IMR-90 (cell line): ENCODE measurements at regions not wholly inside any gene's neighbourhood (a gene's known extent, or its start where the extent isn't known, plus 50 kb on each side); places are given as distances from the start of the nearest gene placed in this dataset.

Experiments used
- ATAC-seq: fragments of 200-7000 bp; cut with Tn5 transposase; 2 replicates; pipeline ENCODE4 v1.9.1; 2020; ENCODE audit warnings: low read depth, mild to moderate bottlenecking, moderate library complexity
- BruUV-seq: library from RNA; stranded (reverse); fragments of 400-500 nt; replicated peaks from 2 replicates; lab custom pipeline; 2021; lab: Mats Ljungman, UMichigan
- CTCF ChIA-PET: fragments of 300-600 bp; formaldehyde crosslinking; extraction: SDS; loops from one replicate; lab custom pipeline; 2021; ENCODE audit warnings: antibody characterized with exemption; lab: Yijun Ruan, JAX
- POLR2A ChIA-PET: fragments of 300-600 bp; sonication (Branson Sonifier 250); formaldehyde crosslinking; loops from one replicate; lab custom pipeline; 2022; ENCODE audit warnings: antibody characterized with exemption; ENCODE audit not compliant: unreplicated experiment; lab: Charles Lee
- DNase-seq: peaks from one replicate; pipeline ENCODE4 v3.0.0; 2013
- H2AFZ ChIP-seq: replicated peaks from 2 replicates; pipeline ENCODE3; 2013; ENCODE audit warnings: low read length, mild to moderate bottlenecking; ENCODE audit not compliant: poor library complexity
- H2AK5ac ChIP-seq: 2 replicates; pipeline ENCODE4 v1.6.1; 2013; ENCODE audit warnings: low read depth, low read length, inconsistent platforms
- H2AK9ac ChIP-seq: replicated peaks from 2 replicates; pipeline ENCODE3; 2013; ENCODE audit warnings: mild to moderate bottlenecking, low read depth, low read length, moderate library complexity; ENCODE audit not compliant: poor library complexity
- H2BK120ac ChIP-seq: 2 replicates; pipeline ENCODE4 v1.6.1; 2013; ENCODE audit warnings: low read depth, low read length, inconsistent platforms
- H2BK15ac ChIP-seq: 3 replicates; pipeline ENCODE4 v1.6.1; 2013; ENCODE audit warnings: low read depth, low read length, inconsistent platforms
- H2BK20ac ChIP-seq: 2 replicates; pipeline ENCODE4 v1.6.1; 2013; ENCODE audit warnings: low read depth, mild to moderate bottlenecking, inconsistent platforms, low read length, moderate library complexity
- H2BK5ac ChIP-seq: 2 replicates; pipeline ENCODE4 v1.6.1; 2013; ENCODE audit warnings: mild to moderate bottlenecking, low read depth, low read length, inconsistent platforms; ENCODE audit not compliant: poor library complexity, severe bottlenecking
- H3K14ac ChIP-seq: replicated peaks from 2 replicates; pipeline ENCODE4 v1.6.1; 2013; ENCODE audit warnings: low read depth, low read length, inconsistent platforms
- H3K18ac ChIP-seq: 2 replicates; pipeline ENCODE4 v1.6.1; 2013; ENCODE audit warnings: low read depth, low read length, control low read depth
- H3K23ac ChIP-seq: 2 replicates; pipeline ENCODE4 v1.6.1; 2013; ENCODE audit warnings: low read depth, low read length, inconsistent platforms
- H3K27ac ChIP-seq: 2 replicates; pipeline ENCODE4 v1.5.1; 2013; ENCODE audit warnings: mild to moderate bottlenecking, control low read depth, low read length; ENCODE audit not compliant: insufficient read depth
- H3K27me3 ChIP-seq: 2 replicates; pipeline ENCODE4 v1.6.1; 2013; ENCODE audit warnings: low read length; ENCODE audit not compliant: control insufficient read depth, insufficient read depth
- H3K36me3 ChIP-seq: 2 replicates; pipeline ENCODE4 v1.6.1; 2013; ENCODE audit warnings: low read length, mixed read lengths; ENCODE audit not compliant: control insufficient read depth, insufficient read depth
- H3K4ac ChIP-seq: 2 replicates; pipeline ENCODE4 v1.6.1; 2013; ENCODE audit warnings: low read depth, low read length, inconsistent platforms
- H3K4me1 ChIP-seq: 2 replicates; pipeline ENCODE4 v1.6.1; 2013; ENCODE audit warnings: low read length, mixed read lengths; ENCODE audit not compliant: control insufficient read depth, insufficient read depth
- H3K4me2 ChIP-seq: 2 replicates; pipeline ENCODE4 v1.6.1; 2013; ENCODE audit warnings: low read depth, mild to moderate bottlenecking, control low read depth, low read length, moderate library complexity
- H3K4me3 ChIP-seq: 2 replicates; pipeline ENCODE4 v1.5.1; 2013; ENCODE audit warnings: low read depth, mild to moderate bottlenecking, control low read depth, low read length, moderate library complexity; ENCODE audit not compliant: insufficient read depth
- H3K56ac ChIP-seq: 2 replicates; pipeline ENCODE4 v1.6.1; 2013; ENCODE audit warnings: low read length, inconsistent platforms; ENCODE audit not compliant: insufficient read depth; ENCODE audit errors: extremely low read depth
- H3K79me1 ChIP-seq, 2 experiments: 2 replicates each; pipeline ENCODE4 v1.6.1; 2013; ENCODE audit warnings: low read length in 2 of 2, inconsistent platforms in 1 of 2, low read depth in 1 of 2
- H3K9ac ChIP-seq: 2 replicates; pipeline ENCODE4 v1.6.1; 2013; ENCODE audit warnings: low read depth, low read length, control low read depth
- H3K9me1 ChIP-seq: 2 replicates; pipeline ENCODE4 v1.6.1; 2013; ENCODE audit warnings: low read length, inconsistent platforms; ENCODE audit not compliant: insufficient read depth
- H3K9me3 ChIP-seq: 2 replicates; pipeline ENCODE4 v1.6.1; 2013; ENCODE audit warnings: low read length; ENCODE audit not compliant: control insufficient read depth, insufficient read depth
- H4K20me1 ChIP-seq: 2 replicates; pipeline ENCODE4 v1.6.1; 2013; ENCODE audit warnings: low read length, inconsistent platforms; ENCODE audit not compliant: insufficient read depth
- H4K5ac ChIP-seq: 2 replicates; pipeline ENCODE4 v1.6.1; 2013; ENCODE audit warnings: mild to moderate bottlenecking, low read depth, low read length, control low read depth
- H4K8ac ChIP-seq, 2 experiments: 2 replicates each; pipeline ENCODE4 v1.6.1; 2013; ENCODE audit warnings: low read depth in 2 of 2, low read length in 2 of 2, control low read depth in 1 of 2, inconsistent platforms in 1 of 2
- H4K91ac ChIP-seq: 2 replicates; pipeline ENCODE4 v1.6.1; 2013; ENCODE audit warnings: low read depth, low read length, inconsistent platforms; ENCODE audit not compliant: insufficient read depth
- MAZ ChIP-seq: IDR thresholded peaks from 2 replicates; pipeline ENCODE4 v1.6.1; 2012; ENCODE audit warnings: low read depth, mild to moderate bottlenecking, low read length, improper control_type of control experiment, moderate library complexity, borderline replicate concordance
- WGBS, 2 experiments: methylation state at CpG; one replicate each; pipeline versions ENCODE4 v1.1.5 to v1.1.7; 2013; ENCODE audit warnings: missing lambda C conversion rate in 2 of 2; ENCODE audit not compliant: insufficient read length in 1 of 2; ENCODE audit errors: extremely low coverage in 2 of 2; 5-methylcytosine and 5-hydroxymethylcytosine counted together
- dilution Hi-C: fragments of 300-500 bp; cut with HindIII; formaldehyde crosslinking; loops from one replicate; pipeline ENCODE4 v1.14.3; 2018; ENCODE audit warnings: low sequenced_read_pairs; ENCODE audit not compliant: unreplicated experiment
- in situ Hi-C: fragments of 300-500 bp; cut with MboI; formaldehyde crosslinking; loops from 3 replicates; pipeline ENCODE4 v1.14.3; 2019; ENCODE audit warnings: low sequenced_read_pairs, inconsistent platforms, mixed read lengths
- intact Hi-C: fragments of 100-400 bp; cut with micrococcal nuclease; formaldehyde crosslinking; loops from 2 replicates; pipeline ENCODE4 v1.10.0; 2022
- TF ChIP-seq, protein P1 (sequence below): conservative IDR thresholded peaks from 2 replicates; pipeline ENCODE4 v1.5.1; 2012; ENCODE audit warnings: mild to moderate bottlenecking, low read depth, low read length, improper control_type of control experiment

DNA sequence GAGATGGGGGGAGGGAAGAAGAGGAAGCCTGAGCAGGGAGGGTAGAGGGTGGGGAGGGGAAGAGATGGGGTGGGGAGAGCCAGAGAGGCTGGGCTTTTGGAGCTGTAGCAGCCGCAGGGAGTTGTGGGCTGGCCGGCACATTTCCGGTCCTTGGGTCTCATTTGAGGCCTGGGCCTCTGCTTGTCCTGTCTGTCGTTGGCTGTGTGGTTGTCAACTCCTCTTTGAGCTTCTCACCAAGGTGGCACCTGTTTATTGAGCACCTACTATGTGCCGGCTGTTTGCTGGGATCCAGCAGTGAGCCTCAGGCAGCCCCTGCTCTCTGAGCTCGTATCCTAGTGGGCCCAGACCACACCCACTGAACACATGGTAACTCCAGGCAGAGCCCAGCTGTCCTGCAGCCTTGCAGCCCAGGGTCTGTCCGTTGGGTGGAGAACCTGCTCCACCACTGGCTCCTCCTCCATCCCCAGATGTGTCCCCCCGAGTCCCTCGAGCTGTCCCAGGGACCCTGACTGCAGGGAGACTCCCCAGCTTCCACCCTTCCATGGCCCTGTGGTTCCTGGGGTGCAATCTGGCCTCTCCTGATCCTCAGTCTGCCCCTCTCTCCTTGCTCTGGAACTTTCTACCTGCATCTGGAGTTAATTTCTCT is 164.9 kb downstream of the IRF8 start:
- intact Hi-C loops, result no loop called here
- TF ChIP-seq MAZ, result no peak
- TF ChIP-seq, protein P1, sequence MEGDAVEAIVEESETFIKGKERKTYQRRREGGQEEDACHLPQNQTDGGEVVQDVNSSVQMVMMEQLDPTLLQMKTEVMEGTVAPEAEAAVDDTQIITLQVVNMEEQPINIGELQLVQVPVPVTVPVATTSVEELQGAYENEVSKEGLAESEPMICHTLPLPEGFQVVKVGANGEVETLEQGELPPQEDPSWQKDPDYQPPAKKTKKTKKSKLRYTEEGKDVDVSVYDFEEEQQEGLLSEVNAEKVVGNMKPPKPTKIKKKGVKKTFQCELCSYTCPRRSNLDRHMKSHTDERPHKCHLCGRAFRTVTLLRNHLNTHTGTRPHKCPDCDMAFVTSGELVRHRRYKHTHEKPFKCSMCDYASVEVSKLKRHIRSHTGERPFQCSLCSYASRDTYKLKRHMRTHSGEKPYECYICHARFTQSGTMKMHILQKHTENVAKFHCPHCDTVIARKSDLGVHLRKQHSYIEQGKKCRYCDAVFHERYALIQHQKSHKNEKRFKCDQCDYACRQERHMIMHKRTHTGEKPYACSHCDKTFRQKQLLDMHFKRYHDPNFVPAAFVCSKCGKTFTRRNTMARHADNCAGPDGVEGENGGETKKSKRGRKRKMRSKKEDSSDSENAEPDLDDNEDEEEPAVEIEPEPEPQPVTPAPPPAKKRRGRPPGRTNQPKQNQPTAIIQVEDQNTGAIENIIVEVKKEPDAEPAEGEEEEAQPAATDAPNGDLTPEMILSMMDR, result no peak
- dilution Hi-C loops, result no loop called here
- H4K8ac ChIP-seq, result no peak overlapping the region
- H2AK9ac ChIP-seq, result no peak overlapping the region
- H4K5ac ChIP-seq, result no peak overlapping the region
- DNase-seq (no peak), ATAC-seq (no peak)
- no peak overlapping the region for H2AFZ ChIP-seq
- no peak overlapping the region for H3K4me3 ChIP-seq
- H3K27me3 ChIP-seq, result peaks cover 35% of the 10 kb centered on the region
- H2BK15ac ChIP-seq, result no peak overlapping the region
- H2BK20ac ChIP-seq, result no peak overlapping the region
- in situ Hi-C loops, result no loop called here
- no peak overlapping the region for H3K4ac ChIP-seq
- no peak overlapping the region for H2BK5ac ChIP-seq
- H3K23ac ChIP-seq, result no peak overlapping the region
- no peak overlapping the region for H2AK5ac ChIP-seq
- no peaks in the 10 kb centered on the region for H4K20me1 ChIP-seq
- H3K4me1 ChIP-seq, result no peaks in the 10 kb centered on the region
- H3K18ac ChIP-seq, result no peak overlapping the region
- no TSS peak for BruUV-seq
- no peaks in the 10 kb centered on the region for H3K9me3 ChIP-seq
- H2BK120ac ChIP-seq, result no peak overlapping the region
- no peak overlapping the region for H3K14ac ChIP-seq
- POLR2A ChIA-PET, result no interaction called here
- WGBS, 2 experiments, result no CpG with 5 or more reads among the region's 9 CpGs
- CTCF ChIA-PET, result interaction anchor here (1.1 kb wide), 1 partner anchor 242 kb away, joined by 3 read pairs; no protein-coding TSS in a partner anchor
- H3K9me1 ChIP-seq, result no peaks in the 10 kb centered on the region; the same call in 1 of the 2 replicates
- no peak overlapping the region for H3K9ac ChIP-seq
- no peak overlapping the region for H3K56ac ChIP-seq
- H3K4me2 ChIP-seq, result no peak overlapping the region
- H4K91ac ChIP-seq, result no peak overlapping the region
- no peaks in the 10 kb centered on the region for H3K36me3 ChIP-seq
- H3K79me1 ChIP-seq, result no peaks in the 10 kb centered on the region
- H3K27ac ChIP-seq, result no peak overlapping the region
